Right kidney (tissue), 1 donor: ENCODE measurements at regions not wholly inside any gene's neighbourhood (a gene's known extent, or its start where the extent isn't known, plus 50 kb on each side); places are given as distances from the start of the nearest gene placed in this dataset.

Experiments
- DNase-seq: peaks from one replicate; pipeline ENCODE4 v3.0.0-alpha.2; 2016

GRCh38 chr4:45985038-45985437 lies 138.8 kb downstream of the GABRG1 start:
- no peak for DNase-seq

- DNase-seq = no peak
Measured at GRCh38 chr4:45971108-45971507, 152.7 kb downstream of the GABRG1 start.

- DNase-seq = no peak
Measured at GRCh38 chr4:45957353-45957752, 166.5 kb downstream of the GABRG1 start.

- DNase-seq = no peak
Measured at GRCh38 chr4:45954276-45954675, 169.6 kb downstream of the GABRG1 start.

GRCh38 chr4:45951153-45951552 lies 172.7 kb downstream of the GABRG1 start:
- no peak for DNase-seq

- DNase-seq = no peak
Measured at GRCh38 chr4:45946699-45947098, 177.2 kb downstream of the GABRG1 start.

GRCh38 chr4:45944000-45944399 lies 179.9 kb downstream of the GABRG1 start:
- DNase-seq = no peak

- no peak for DNase-seq
Measured at GRCh38 chr4:45939056-45939455, 184.8 kb downstream of the GABRG1 start.

- no peak for DNase-seq
Measured at GRCh38 chr4:45931154-45931553, 192.7 kb downstream of the GABRG1 start.

- no peak for DNase-seq
Measured at GRCh38 chr4:45927641-45928040, 196.2 kb downstream of the GABRG1 start.

GRCh38 chr4:45925809-45926208 lies 198.0 kb downstream of the GABRG1 start:
- DNase-seq = no peak

GRCh38 chr4:45920861-45921260 lies 203.0 kb downstream of the GABRG1 start:
- DNase-seq = no peak

- DNase-seq = no peak
Measured at GRCh38 chr4:45910511-45910910, 213.3 kb downstream of the GABRG1 start.

GRCh38 chr4:45897946-45898585 lies 225.8 kb downstream of the GABRG1 start:
- no peak for DNase-seq

- no peak for DNase-seq
Measured at GRCh38 chr4:45883421-45883820, 240.4 kb downstream of the GABRG1 start.

GRCh38 chr4:45876235-45876890 lies 247.5 kb downstream of the GABRG1 start:
- DNase-seq = no peak

- no peak for DNase-seq
Measured at GRCh38 chr4:45869184-45869583, 254.7 kb downstream of the GABRG1 start.

- DNase-seq = no peak
Measured at GRCh38 chr4:45865781-45866180, 258.1 kb downstream of the GABRG1 start.

GRCh38 chr4:45855857-45856256 lies 268.0 kb downstream of the GABRG1 start:
- DNase-seq = no peak

- DNase-seq = no peak
Measured at GRCh38 chr4:45846016-45846415, 277.8 kb downstream of the GABRG1 start.

GRCh38 chr4:45841791-45842190 lies 282.1 kb downstream of the GABRG1 start:
- no peak for DNase-seq

- no peak for DNase-seq
Measured at GRCh38 chr4:45831692-45832091, 292.2 kb downstream of the GABRG1 start.

- no peak for DNase-seq
Measured at GRCh38 chr4:45803994-45804393, 319.9 kb downstream of the GABRG1 start.

GRCh38 chr4:45795135-45795534 lies 328.7 kb downstream of the GABRG1 start:
- DNase-seq = peak; percentile 1
